Ishikawa (cell line): ENCODE measurements at regions not wholly inside any gene's neighbourhood (a gene's known extent, or its start where the extent isn't known, plus 50 kb on each side); places are given as distances from the start of the nearest gene placed in this dataset.

Source experiments
- CREB1 ChIP-seq: IDR thresholded peaks from 2 replicates; pipeline ENCODE4 v1.6.1; 2012; ENCODE audit warnings: low read depth
- EP300 ChIP-seq: IDR thresholded peaks from 2 replicates; pipeline ENCODE4 v1.6.1; 2012; ENCODE audit warnings: borderline replicate concordance
- FOXM1 ChIP-seq: IDR thresholded peaks from 2 replicates; pipeline ENCODE4 v1.6.1; 2012; ENCODE audit warnings: low read depth, borderline replicate concordance
- NFIC ChIP-seq: IDR thresholded peaks from 2 replicates; pipeline ENCODE4 v1.6.1; 2012
- RAD21 ChIP-seq: IDR thresholded peaks from 2 replicates; pipeline ENCODE4 v1.6.1; 2012; ENCODE audit warnings: low read depth
- TAF1 ChIP-seq: IDR thresholded peaks from 2 replicates; pipeline ENCODE4 v1.6.1; 2012; ENCODE audit warnings: low read depth, mild to moderate bottlenecking
- TF ChIP-seq, protein P1 (sequence below): IDR thresholded peaks from 2 replicates; pipeline ENCODE4 v1.6.1; 2012; ENCODE audit warnings: low read depth, mild to moderate bottlenecking
- TF ChIP-seq, protein P2 (sequence below): IDR thresholded peaks from 2 replicates; pipeline ENCODE4 v1.6.1; 2012

- TF ChIP-seq EP300 (no peak), TAF1 (no peak), CREB1 (no peak), NFIC (no peak), FOXM1 (no peak), RAD21 (no peak)
- TF ChIP-seq, protein P1, sequence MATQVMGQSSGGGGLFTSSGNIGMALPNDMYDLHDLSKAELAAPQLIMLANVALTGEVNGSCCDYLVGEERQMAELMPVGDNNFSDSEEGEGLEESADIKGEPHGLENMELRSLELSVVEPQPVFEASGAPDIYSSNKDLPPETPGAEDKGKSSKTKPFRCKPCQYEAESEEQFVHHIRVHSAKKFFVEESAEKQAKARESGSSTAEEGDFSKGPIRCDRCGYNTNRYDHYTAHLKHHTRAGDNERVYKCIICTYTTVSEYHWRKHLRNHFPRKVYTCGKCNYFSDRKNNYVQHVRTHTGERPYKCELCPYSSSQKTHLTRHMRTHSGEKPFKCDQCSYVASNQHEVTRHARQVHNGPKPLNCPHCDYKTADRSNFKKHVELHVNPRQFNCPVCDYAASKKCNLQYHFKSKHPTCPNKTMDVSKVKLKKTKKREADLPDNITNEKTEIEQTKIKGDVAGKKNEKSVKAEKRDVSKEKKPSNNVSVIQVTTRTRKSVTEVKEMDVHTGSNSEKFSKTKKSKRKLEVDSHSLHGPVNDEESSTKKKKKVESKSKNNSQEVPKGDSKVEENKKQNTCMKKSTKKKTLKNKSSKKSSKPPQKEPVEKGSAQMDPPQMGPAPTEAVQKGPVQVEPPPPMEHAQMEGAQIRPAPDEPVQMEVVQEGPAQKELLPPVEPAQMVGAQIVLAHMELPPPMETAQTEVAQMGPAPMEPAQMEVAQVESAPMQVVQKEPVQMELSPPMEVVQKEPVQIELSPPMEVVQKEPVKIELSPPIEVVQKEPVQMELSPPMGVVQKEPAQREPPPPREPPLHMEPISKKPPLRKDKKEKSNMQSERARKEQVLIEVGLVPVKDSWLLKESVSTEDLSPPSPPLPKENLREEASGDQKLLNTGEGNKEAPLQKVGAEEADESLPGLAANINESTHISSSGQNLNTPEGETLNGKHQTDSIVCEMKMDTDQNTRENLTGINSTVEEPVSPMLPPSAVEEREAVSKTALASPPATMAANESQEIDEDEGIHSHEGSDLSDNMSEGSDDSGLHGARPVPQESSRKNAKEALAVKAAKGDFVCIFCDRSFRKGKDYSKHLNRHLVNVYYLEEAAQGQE = no peak
- TF ChIP-seq, protein P2, sequence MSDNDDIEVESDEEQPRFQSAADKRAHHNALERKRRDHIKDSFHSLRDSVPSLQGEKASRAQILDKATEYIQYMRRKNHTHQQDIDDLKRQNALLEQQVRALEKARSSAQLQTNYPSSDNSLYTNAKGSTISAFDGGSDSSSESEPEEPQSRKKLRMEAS = no peak
Measured at GRCh38 chr4:27198971-27199370, 338.3 kb downstream of the STIM2 start.
